HCT116 (cell line): ENCODE measurements at regions not wholly inside any gene's neighbourhood (a gene's known extent, or its start where the extent isn't known, plus 50 kb on each side); places are given as distances from the start of the nearest gene placed in this dataset.

Experiments used
- ATAC-seq: fragments of 200-7000 bp; cut with Tn5 transposase; 2 replicates; pipeline ENCODE4 v1.9.1; 2020; ENCODE audit warnings: mild to moderate bottlenecking, moderate library complexity
- BruUV-seq: library from RNA; stranded (reverse); fragments of 400-500 nt; replicated peaks from 2 replicates; lab custom pipeline; 2021; lab: Mats Ljungman, UMichigan
- CTCF ChIA-PET: fragments of 300-600 bp; sonication (Branson Sonifier 250); formaldehyde crosslinking; loops from one replicate; lab custom pipeline; 2021; ENCODE audit warnings: antibody characterized with exemption; lab: Charles Lee
- POLR2A ChIA-PET: fragments of 300-600, 350-600 bp; sonication (Branson Sonifier 250); formaldehyde crosslinking; loops from one replicate; lab custom pipeline; 2021; ENCODE audit warnings: antibody characterized with exemption; lab: Charles Lee
- RAD21 ChIA-PET, 2 experiments: fragments of 300-600 bp; sonication (Branson Sonifier 250); formaldehyde crosslinking; loops; one replicate each; lab custom pipeline; 2023; ENCODE audit warnings: low total read pairs in 2 of 2; ENCODE audit not compliant: uncharacterized antibody in 2 of 2, unreplicated experiment in 2 of 2, low non-redundant PET in 1 of 2; lab: Charles Lee
- DNase-seq: peaks from one replicate; pipeline ENCODE4 v3.0.0-alpha.2; 2010; ENCODE audit warnings: low read depth, low spot score
- H2AFZ ChIP-seq: fragments of 200-600 bp; shearing (Covaris generic), sonication (generic); 2 replicates; pipeline ENCODE4 v1.6.1; 2017; ENCODE audit warnings: low read depth, mixed run types, mixed read lengths, antibody characterized with exemption, low read length; ENCODE audit not compliant: poor library complexity, severe bottlenecking
- H3K27ac ChIP-seq: 2 replicates; pipeline ENCODE4 v1.5.1; 2012; ENCODE audit warnings: low read depth, low read length
- H3K27me3 ChIP-seq: fragments of 200-600 bp; sonication (generic); 2 replicates; pipeline ENCODE4 v1.6.1; 2016; ENCODE audit warnings: mixed run types, low read length, mixed read lengths; ENCODE audit not compliant: insufficient read depth
- H3K36me3 ChIP-seq, 2 experiments: fragments of 200-500 bp in 1 of 2; fragments of 200-600 bp in 1 of 2; sonication (Bioruptor generic) in 1 of 2; sonication (generic) in 1 of 2; 2 replicates each; pipeline versions ENCODE4 v1.5.1 to v1.6.1; 2014 to 2016; ENCODE audit warnings: low read length in 2 of 2, inconsistent platforms in 1 of 2, mixed read lengths in 1 of 2, mixed run types in 1 of 2; ENCODE audit not compliant: insufficient read depth in 2 of 2, control insufficient read depth in 1 of 2
- H3K4me1 ChIP-seq, 2 experiments: fragments of 200-600 bp in 1 of 2; sonication (generic) in 1 of 2; 2 replicates each; pipeline versions ENCODE4 v1.5.1 to v1.6.1; 2012 to 2017; ENCODE audit warnings: low read length in 2 of 2, inconsistent platforms in 1 of 2, mild to moderate bottlenecking in 1 of 2, mixed read lengths in 1 of 2, mixed run types in 1 of 2, moderate library complexity in 1 of 2; ENCODE audit not compliant: insufficient read depth in 2 of 2, control insufficient read depth in 1 of 2
- H3K4me2 ChIP-seq: fragments of 200-600 bp; sonication (generic); 2 replicates; pipeline ENCODE4 v1.6.1; 2017; ENCODE audit warnings: mixed run types, low read length, mixed read lengths
- H3K4me3 ChIP-seq, 2 experiments: fragments of 200-600 bp in 1 of 2; sonication (generic) in 1 of 2; replicated peaks in 1 of 2; 2 replicates each; pipeline ENCODE4 v1.5.1; 2011 to 2016; ENCODE audit warnings: low read length in 2 of 2, control low read depth in 1 of 2, low read depth in 1 of 2, mild to moderate bottlenecking in 1 of 2, mixed read lengths in 1 of 2, mixed run types in 1 of 2
- H3K79me2 ChIP-seq: fragments of 200-600 bp; sonication (generic); 2 replicates; pipeline ENCODE4 v1.6.1; 2017; ENCODE audit warnings: mild to moderate bottlenecking, mixed run types, low read length, moderate library complexity, mixed read lengths; ENCODE audit not compliant: insufficient read depth
- H3K9ac ChIP-seq: fragments of 200-600 bp; sonication (generic); 2 replicates; pipeline ENCODE4 v1.6.1; 2016; ENCODE audit warnings: low read length, mixed read lengths
- H3K9me2 ChIP-seq: fragments of 200-600 bp; sonication (generic), shearing (Covaris generic); 2 replicates; pipeline ENCODE4 v1.6.1; 2017; ENCODE audit warnings: mixed run types, mild to moderate bottlenecking, moderate library complexity; ENCODE audit not compliant: insufficient read depth
- H3K9me3 ChIP-seq, 2 experiments: fragments of 200-500 bp in 1 of 2; fragments of 200-600 bp in 1 of 2; sonication (Bioruptor generic) in 1 of 2; sonication (generic) in 1 of 2; 2 replicates each; pipeline ENCODE4 v1.6.1; 2014 to 2017; ENCODE audit warnings: low read length in 2 of 2, mixed read lengths in 2 of 2, inconsistent platforms in 1 of 2, low read depth in 1 of 2, mild to moderate bottlenecking in 1 of 2, mixed run types in 1 of 2, moderate library complexity in 1 of 2; ENCODE audit not compliant: control insufficient read depth in 1 of 2, insufficient read depth in 1 of 2
- H4K20me1 ChIP-seq: fragments of 200-600 bp; sonication (generic), shearing (Covaris generic); 2 replicates; pipeline ENCODE4 v1.6.1; 2017; ENCODE audit warnings: mixed run types, mild to moderate bottlenecking, moderate library complexity; ENCODE audit not compliant: insufficient read depth
- ATF3 ChIP-seq: IDR thresholded peaks from 2 replicates; pipeline ENCODE4 v1.6.1; 2012
- CBX3 ChIP-seq: IDR thresholded peaks from 2 replicates; pipeline ENCODE4 v1.6.1; 2012; ENCODE audit warnings: low read depth
- CEBPB ChIP-seq: IDR thresholded peaks from 2 replicates; pipeline ENCODE4 v1.6.1; 2012; ENCODE audit warnings: low read depth
- CTCF ChIP-seq, 3 experiments: fragments of 200-600 bp in 1 of 3; sonication (generic) in 1 of 3; IDR thresholded peaks in 2 of 3; conservative IDR thresholded peaks in 1 of 3; 2 replicates each; pipeline ENCODE4 v1.5.1; 2012 to 2017; ENCODE audit warnings: low read depth in 2 of 3, low read length in 2 of 3, antibody characterized with exemption in 1 of 3, borderline replicate concordance in 1 of 3, control low read depth in 1 of 3, mild to moderate bottlenecking in 1 of 3, mixed read lengths in 1 of 3, mixed run types in 1 of 3, moderate library complexity in 1 of 3; ENCODE audit not compliant: insufficient read depth in 1 of 3
- EGR1 ChIP-seq: IDR thresholded peaks from 2 replicates; pipeline ENCODE4 v1.6.1; 2012; ENCODE audit warnings: low read depth
- ELF1 ChIP-seq: IDR thresholded peaks from 2 replicates; pipeline ENCODE4 v1.6.1; 2012; ENCODE audit warnings: low read depth, borderline replicate concordance
- EZH2phosphoT487 ChIP-seq: fragments of 200-600 bp; IDR thresholded peaks from 2 replicates; pipeline ENCODE4 v1.6.1; 2018; ENCODE audit warnings: antibody characterized with exemption, borderline replicate concordance
- JUND ChIP-seq: IDR thresholded peaks from 2 replicates; pipeline ENCODE4 v1.6.1; 2012
- MAX ChIP-seq: IDR thresholded peaks from 2 replicates; pipeline ENCODE4 v1.6.1; 2012
- POLR2A ChIP-seq: IDR thresholded peaks from 2 replicates; pipeline ENCODE4 v1.7.0; 2011; ENCODE audit warnings: borderline replicate concordance; ENCODE audit not compliant: insufficient read depth, insufficient read length; ENCODE audit errors: extremely low read depth
- RAD21 ChIP-seq: IDR thresholded peaks from 2 replicates; pipeline ENCODE4 v1.6.1; 2012; ENCODE audit warnings: low read depth, mild to moderate bottlenecking
- REST ChIP-seq: IDR thresholded peaks from 2 replicates; pipeline ENCODE4 v1.6.1; 2012; ENCODE audit warnings: low read depth
- SIN3A ChIP-seq: IDR thresholded peaks from 2 replicates; pipeline ENCODE4 v1.6.1; 2012; ENCODE audit warnings: low read depth
- SRF ChIP-seq: IDR thresholded peaks from 2 replicates; pipeline ENCODE4 v1.6.1; 2012; ENCODE audit warnings: low read depth
- TCF7L2 ChIP-seq: IDR thresholded peaks from 2 replicates; pipeline ENCODE4 v1.7.0; 2011; ENCODE audit warnings: borderline replicate concordance, inconsistent platforms; ENCODE audit not compliant: insufficient read depth, insufficient read length; ENCODE audit errors: extremely low read depth
- ZBTB33 ChIP-seq: IDR thresholded peaks from 2 replicates; pipeline ENCODE4 v1.6.1; 2011; ENCODE audit warnings: mild to moderate bottlenecking, low read length, moderate library complexity; ENCODE audit not compliant: insufficient replicate concordance; ENCODE audit errors: extremely low read depth
- ZFX ChIP-seq: fragments of 450-650 bp; IDR thresholded peaks from 2 replicates; pipeline ENCODE4 v1.6.1; 2017
- ZNF274 ChIP-seq: fragments of 200-500 bp; sonication (Bioruptor generic); IDR thresholded peaks from 2 replicates; pipeline ENCODE4 v1.6.1; 2014; ENCODE audit warnings: mild to moderate bottlenecking, low read depth, low read length, inconsistent platforms
- intact Hi-C: fragments of 100-400 bp; cut with micrococcal nuclease; formaldehyde crosslinking; loops from 2 replicates; pipeline ENCODE4 v1.10.0; 2022

- no peak overlapping the region for H3K27ac ChIP-seq
- H3K4me2 ChIP-seq, result no peak overlapping the region
- ChIA-PET RAD21 (no interaction called here), POLR2A (no interaction called here), CTCF (no interaction called here)
- no peaks in the 10 kb centered on the region for H4K20me1 ChIP-seq
- no peak overlapping the region for H3K4me3 ChIP-seq
- intact Hi-C loops, result no loop called here
- no peaks in the 10 kb centered on the region for H3K36me3 ChIP-seq
- no peaks in the 10 kb centered on the region for H3K4me1 ChIP-seq
- H3K9ac ChIP-seq, result no peak overlapping the region
- no peak for ATAC-seq
- TF ChIP-seq ZBTB33 (no peak), CEBPB (no peak), RAD21 (no peak), ZFX (no peak), MAX (no peak), EZH2phosphoT487 (no peak), ELF1 (no peak), POLR2A (no peak), ATF3 (no peak), JUND (no peak), TCF7L2 (no peak), ZNF274 (no peak), SRF (no peak), SIN3A (no peak), CTCF (IDR thresholded peaks at IDR 0.05 in 2 of 3, conservative IDR thresholded peaks at IDR 0.05 in 1 of 3; ENCODE audit: borderline replicate concordance in 1 of 3, insufficient read depth in 1 of 3, low read depth in 2 of 3, low read length in 2 of 3) (no peak), REST (no peak), EGR1 (no peak), CBX3 (no peak)
- DNase-seq, result no peak
- H3K79me2 ChIP-seq, result no peaks in the 10 kb centered on the region
- H3K9me2 ChIP-seq, result no peaks in the 10 kb centered on the region
- H3K9me3 ChIP-seq, result no peaks in the 10 kb centered on the region
- BruUV-seq, result no TSS peak
- no peaks in the 10 kb centered on the region for H3K27me3 ChIP-seq
- H2AFZ ChIP-seq, result no peak overlapping the region
Measured at GRCh38 chrX:151279161-151279560, 102.8 kb downstream of the GPR50 start.
